ENCODE measurements at regions not wholly inside any gene's neighbourhood (a gene's known extent, or its start where the extent isn't known, plus 50 kb on each side); places are given as distances from the start of the nearest gene placed in this dataset.

DNA sequence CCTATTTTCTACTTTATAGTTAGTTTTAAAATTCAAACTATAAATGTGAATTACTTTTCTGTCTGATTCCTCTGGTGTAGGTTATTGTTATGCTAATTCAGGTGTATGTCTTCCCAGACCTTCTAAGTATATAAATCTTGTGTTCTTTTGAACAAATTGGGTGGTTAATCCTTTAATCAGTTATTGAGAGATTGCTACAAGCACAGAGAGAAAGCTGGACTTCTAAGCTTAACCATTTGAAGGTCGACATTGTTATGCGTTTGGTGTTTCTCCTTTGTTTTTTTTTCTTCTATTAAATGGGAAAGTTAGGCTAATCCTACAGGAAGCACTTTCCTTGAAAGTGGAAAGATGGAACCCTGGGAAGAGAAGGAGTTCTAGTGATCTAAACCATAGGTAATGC, 592.6 kb downstream of the SLC4A3 start:
- no peak for TF ChIP-seq POLR2A (IDR thresholded peaks at IDR 0.05; ENCODE audit: low read depth, low read length)
- no peak for TF ChIP-seq POLR2AphosphoS5 (IDR thresholded peaks at IDR 0.05; ENCODE audit: low read depth, low read length)
- TF ChIP-seq TAF1 (IDR thresholded peaks at IDR 0.05; ENCODE audit: low read depth, low read length) = no peak
- TF ChIP-seq SPI1 (IDR thresholded peaks at IDR 0.05; ENCODE audit: low read depth, low read length) = no peak
